Hepatocyte (in vitro differentiated cells): ENCODE measurements at regions not wholly inside any gene's neighbourhood (a gene's known extent, or its start where the extent isn't known, plus 50 kb on each side); places are given as distances from the start of the nearest gene placed in this dataset.

Source experiments
- DNase-seq: peaks from one replicate; pipeline ENCODE4 v3.0.0-alpha.2; 2016; ENCODE audit warnings: low spot score
- H2AFZ ChIP-seq: fragments of 200-600 bp; sonication (generic); 2 replicates; pipeline ENCODE4 v1.6.0; 2016; ENCODE audit warnings: antibody characterized with exemption, mild to moderate bottlenecking
- H3K27ac ChIP-seq: fragments of 200-600 bp; sonication (generic); 2 replicates; pipeline ENCODE4 v1.5.1; 2016; ENCODE audit warnings: mild to moderate bottlenecking
- H3K27me3 ChIP-seq: fragments of 200-600 bp; sonication (generic); 2 replicates; pipeline ENCODE4 v1.6.1; 2016
- H3K36me3 ChIP-seq: fragments of 200-600 bp; sonication (generic); replicated peaks from 2 replicates; pipeline ENCODE4 v1.5.1; 2016; ENCODE audit warnings: low read depth; ENCODE audit not compliant: insufficient read depth
- H3K4me1 ChIP-seq: fragments of 200-600 bp; sonication (generic); 2 replicates; pipeline ENCODE4 v1.5.1; 2016; ENCODE audit warnings: mild to moderate bottlenecking, moderate library complexity; ENCODE audit not compliant: insufficient read depth
- H3K4me2 ChIP-seq: fragments of 200-600 bp; sonication (generic); 2 replicates; pipeline ENCODE4 v1.6.0; 2016
- H3K4me3 ChIP-seq: fragments of 200-600 bp; sonication (generic); 2 replicates; pipeline ENCODE4 v1.5.1; 2016; ENCODE audit warnings: mild to moderate bottlenecking
- H3K79me2 ChIP-seq: fragments of 200-600 bp; sonication (generic); 2 replicates; pipeline ENCODE4 v1.6.0; 2017; ENCODE audit warnings: mild to moderate bottlenecking
- H3K9me2 ChIP-seq: fragments of 200-600 bp; sonication (generic); replicated peaks from 2 replicates; pipeline ENCODE4 v1.6.0; 2017; ENCODE audit warnings: mild to moderate bottlenecking; ENCODE audit not compliant: insufficient read depth
- H3K9me3 ChIP-seq: fragments of 200-600 bp; sonication (generic); 2 replicates; pipeline ENCODE4 v1.5.1; 2016; ENCODE audit warnings: low read depth, mild to moderate bottlenecking
- H4K20me1 ChIP-seq: fragments of 200-600 bp; sonication (generic); 2 replicates; pipeline ENCODE4 v1.6.0; 2016; ENCODE audit warnings: mild to moderate bottlenecking; ENCODE audit not compliant: insufficient read depth, poor library complexity, severe bottlenecking
- CTCF ChIP-seq: fragments of 200-600 bp; sonication (generic); IDR thresholded peaks from 2 replicates; pipeline ENCODE4 v1.5.1; 2016; ENCODE audit warnings: antibody characterized with exemption, mild to moderate bottlenecking; ENCODE audit not compliant: poor library complexity
- EZH2 ChIP-seq: fragments of 200-600 bp; sonication (generic); IDR thresholded peaks from 2 replicates; pipeline ENCODE4 v1.6.1; 2016; ENCODE audit warnings: antibody characterized with exemption, mild to moderate bottlenecking, borderline replicate concordance
- EZH2phosphoT487 ChIP-seq: fragments of 200-600 bp; sonication (generic); IDR thresholded peaks from one replicate; pipeline ENCODE4 v1.6.1; 2018; ENCODE audit warnings: antibody characterized with exemption, mild to moderate bottlenecking, low read depth, moderate library complexity; ENCODE audit not compliant: unreplicated experiment, severe bottlenecking
- WGBS: methylation state at CpG from one replicate; pipeline ENCODE4 v1.1.6; 2016; ENCODE audit warnings: low lambda C conversion rate; ENCODE audit errors: missing lambda C conversion rate; 5-methylcytosine and 5-hydroxymethylcytosine counted together

GRCh38 chr3:124227150-124227630 lies 235.3 kb upstream of the ROPN1 start:
- Histone ChIP-seq H3K4me2 (no peak overlapping the region), H3K79me2 (no peaks in the 10 kb centered on the region), H3K9me3 (no peaks in the 10 kb centered on the region), H2AFZ (no peak overlapping the region), H3K9me2 (no peaks in the 10 kb centered on the region), H3K4me1 (no peaks in the 10 kb centered on the region), H3K36me3 (no peaks in the 10 kb centered on the region), H4K20me1 (no peaks in the 10 kb centered on the region), H3K27ac (no peak overlapping the region), H3K27me3 (no peaks in the 10 kb centered on the region), H3K4me3 (no peak overlapping the region)
- TF ChIP-seq EZH2phosphoT487 (no peak), CTCF (no peak), EZH2 (no peak)
- 87% methylated on average over 1 of the region's 1 CpG for WGBS
- no peak for DNase-seq

- Histone ChIP-seq H3K36me3 (no peaks in the 10 kb centered on the region), H2AFZ (no peak overlapping the region), H3K4me1 (no peaks in the 10 kb centered on the region), H3K4me3 (no peak overlapping the region), H3K4me2 (no peak overlapping the region), H4K20me1 (no peaks in the 10 kb centered on the region), H3K9me2 (no peaks in the 10 kb centered on the region), H3K27me3 (no peaks in the 10 kb centered on the region), H3K27ac (no peak overlapping the region), H3K9me3 (no peaks in the 10 kb centered on the region), H3K79me2 (no peaks in the 10 kb centered on the region)
- WGBS = 90% methylated on average over 5 of the region's 5 CpGs
- no peak for TF ChIP-seq CTCF
- TF ChIP-seq EZH2 = no peak
- no peak for TF ChIP-seq EZH2phosphoT487
- no peak for DNase-seq
Measured at GRCh38 chr3:124229420-124229819, 237.5 kb upstream of the ROPN1 start.

GRCh38 chr3:124229836-124230235 lies 237.9 kb upstream of the ROPN1 start:
- Histone ChIP-seq H3K27me3 (no peaks in the 10 kb centered on the region), H3K4me3 (no peak overlapping the region), H3K4me1 (no peaks in the 10 kb centered on the region), H3K79me2 (no peaks in the 10 kb centered on the region), H4K20me1 (no peaks in the 10 kb centered on the region), H3K9me3 (no peaks in the 10 kb centered on the region), H2AFZ (no peak overlapping the region), H3K27ac (no peak overlapping the region), H3K4me2 (no peak overlapping the region), H3K36me3 (no peaks in the 10 kb centered on the region), H3K9me2 (no peaks in the 10 kb centered on the region)
- TF ChIP-seq EZH2 (no peak), CTCF (no peak), EZH2phosphoT487 (no peak)
- no peak for DNase-seq
- 92% methylated on average over 2 of the region's 2 CpGs for WGBS

GRCh38 chr3:124230432-124230831 lies 238.5 kb upstream of the ROPN1 start:
- no peak for DNase-seq
- Histone ChIP-seq H3K4me3 (no peak overlapping the region), H3K4me1 (no peaks in the 10 kb centered on the region), H4K20me1 (no peaks in the 10 kb centered on the region), H3K9me2 (no peaks in the 10 kb centered on the region), H3K36me3 (no peaks in the 10 kb centered on the region), H3K4me2 (no peak overlapping the region), H2AFZ (no peak overlapping the region), H3K27me3 (no peaks in the 10 kb centered on the region), H3K9me3 (no peaks in the 10 kb centered on the region), H3K27ac (no peak overlapping the region), H3K79me2 (no peaks in the 10 kb centered on the region)
- no peak for TF ChIP-seq EZH2phosphoT487
- TF ChIP-seq EZH2 = no peak
- no peak for TF ChIP-seq CTCF
- 91% methylated on average over 6 of the region's 6 CpGs for WGBS
